Body of pancreas (tissue), 4 donors: ENCODE measurements at regions not wholly inside any gene's neighbourhood (a gene's known extent, or its start where the extent isn't known, plus 50 kb on each side); places are given as distances from the start of the nearest gene placed in this dataset.

Source experiments
- ATAC-seq: fragments of 150-250 bp; one replicate; pipeline ENCODE4 v1.9.1; 2016
- DNase-seq, 4 donors: peaks; one replicate each; pipeline ENCODE4 v3.0.0-alpha.2; 2019
- H3K27ac ChIP-seq, 4 donors: fragments of 200-600 bp; sonication (generic); 1 replicate in 3 of 4; 2 replicates in 1 of 4; pipeline versions ENCODE4 v1.5.1 to v1.6.1; 2016 to 2019; ENCODE audit warnings: mild to moderate bottlenecking in 1 of 4, mixed read lengths in 1 of 4, moderate library complexity in 1 of 4
- H3K27me3 ChIP-seq, 2 donors: fragments of 200-600 bp; sonication (generic); one replicate each; pipeline ENCODE4 v1.6.0; 2016; ENCODE audit warnings: mild to moderate bottlenecking in 1 of 2
- H3K36me3 ChIP-seq, 2 donors: fragments of 200-600 bp; sonication (generic); replicated peaks in 1 of 2; 2 replicates each; pipeline ENCODE4 v1.5.1; 2016; ENCODE audit warnings: low read depth in 2 of 2; ENCODE audit not compliant: insufficient read depth in 1 of 2
- H3K4me1 ChIP-seq: fragments of 200-600 bp; sonication (generic); one replicate; pipeline ENCODE4 v1.6.0; 2016
- H3K4me3 ChIP-seq, 2 donors: fragments of 200-600 bp; sonication (generic); 1 replicate in 1 of 2; 2 replicates in 1 of 2; pipeline ENCODE4 v1.5.1; 2016 to 2019
- H3K9me3 ChIP-seq, 3 donors: fragments of 200-600 bp; sonication (generic); 1 replicate in 2 of 3; 2 replicates in 1 of 3; pipeline ENCODE4 v1.5.1; 2016
- POLR2A ChIP-seq, 3 donors: fragments of 450-650 bp; IDR thresholded peaks; one replicate each; pipeline ENCODE4 v1.6.1; 2016; ENCODE audit warnings: antibody characterized with exemption in 3 of 3, mild to moderate bottlenecking in 2 of 3
- WGBS, 2 donors: methylation state at CpG; one replicate each; pipeline ENCODE4 v1.1.5; 2017; 5-methylcytosine and 5-hydroxymethylcytosine counted together
- intact Hi-C: fragments of 100-400 bp; cut with DNase I; formaldehyde crosslinking; loops from one replicate; pipeline ENCODE4 v1.15.1; 2023
- TF ChIP-seq, protein P1 (sequence below), 7 experiments: fragments of 450-650 bp in 4 of 7; fragments of 200-600 bp in 3 of 7; sonication (generic) in 3 of 7; IDR thresholded peaks; one replicate each; pipeline ENCODE4 v1.5.1; 2016 to 2019; ENCODE audit warnings: antibody characterized with exemption in 7 of 7

DNA sequence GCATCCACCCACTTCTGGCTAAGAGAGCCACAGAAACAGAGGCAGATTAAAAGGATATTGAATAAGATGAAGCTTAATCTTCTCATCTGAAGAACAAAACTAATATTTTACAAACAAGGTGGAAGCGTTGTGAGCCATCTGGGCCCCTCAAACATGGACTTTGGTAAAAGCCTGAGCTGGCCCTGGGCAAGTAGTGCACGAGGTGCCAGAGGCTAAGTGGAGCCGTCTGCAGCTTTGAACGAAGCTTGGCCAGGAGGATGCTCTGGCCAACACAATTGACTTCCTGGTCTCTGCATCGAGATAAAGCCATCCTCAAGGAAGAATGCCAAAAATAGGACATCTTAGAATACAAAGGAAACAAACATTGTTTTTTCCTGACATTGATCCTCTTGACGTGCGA is 53.2 kb upstream of the PLEKHG1 start:
- no peaks in the 10 kb centered on the region for H3K27me3 ChIP-seq
- no peak overlapping the region for H3K4me3 ChIP-seq
- ATAC-seq = no peak
- TF ChIP-seq, protein P1, sequence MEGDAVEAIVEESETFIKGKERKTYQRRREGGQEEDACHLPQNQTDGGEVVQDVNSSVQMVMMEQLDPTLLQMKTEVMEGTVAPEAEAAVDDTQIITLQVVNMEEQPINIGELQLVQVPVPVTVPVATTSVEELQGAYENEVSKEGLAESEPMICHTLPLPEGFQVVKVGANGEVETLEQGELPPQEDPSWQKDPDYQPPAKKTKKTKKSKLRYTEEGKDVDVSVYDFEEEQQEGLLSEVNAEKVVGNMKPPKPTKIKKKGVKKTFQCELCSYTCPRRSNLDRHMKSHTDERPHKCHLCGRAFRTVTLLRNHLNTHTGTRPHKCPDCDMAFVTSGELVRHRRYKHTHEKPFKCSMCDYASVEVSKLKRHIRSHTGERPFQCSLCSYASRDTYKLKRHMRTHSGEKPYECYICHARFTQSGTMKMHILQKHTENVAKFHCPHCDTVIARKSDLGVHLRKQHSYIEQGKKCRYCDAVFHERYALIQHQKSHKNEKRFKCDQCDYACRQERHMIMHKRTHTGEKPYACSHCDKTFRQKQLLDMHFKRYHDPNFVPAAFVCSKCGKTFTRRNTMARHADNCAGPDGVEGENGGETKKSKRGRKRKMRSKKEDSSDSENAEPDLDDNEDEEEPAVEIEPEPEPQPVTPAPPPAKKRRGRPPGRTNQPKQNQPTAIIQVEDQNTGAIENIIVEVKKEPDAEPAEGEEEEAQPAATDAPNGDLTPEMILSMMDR (IDR thresholded peaks at IDR 0.05) = no peak
- TF ChIP-seq POLR2A (IDR thresholded peaks at IDR 0.05) = no peak
- no peak for DNase-seq
- intact Hi-C loops = no loop called here
- no peaks in the 10 kb centered on the region for H3K36me3 ChIP-seq
- WGBS, 2 donors = 52 to 65% methylated on average over 7 of the region's 7 CpGs
- H3K4me1 ChIP-seq = peaks cover 12% of the 10 kb centered on the region
- H3K27ac ChIP-seq = no peak overlapping the region
- H3K9me3 ChIP-seq = no peaks in the 10 kb centered on the region

DNA sequence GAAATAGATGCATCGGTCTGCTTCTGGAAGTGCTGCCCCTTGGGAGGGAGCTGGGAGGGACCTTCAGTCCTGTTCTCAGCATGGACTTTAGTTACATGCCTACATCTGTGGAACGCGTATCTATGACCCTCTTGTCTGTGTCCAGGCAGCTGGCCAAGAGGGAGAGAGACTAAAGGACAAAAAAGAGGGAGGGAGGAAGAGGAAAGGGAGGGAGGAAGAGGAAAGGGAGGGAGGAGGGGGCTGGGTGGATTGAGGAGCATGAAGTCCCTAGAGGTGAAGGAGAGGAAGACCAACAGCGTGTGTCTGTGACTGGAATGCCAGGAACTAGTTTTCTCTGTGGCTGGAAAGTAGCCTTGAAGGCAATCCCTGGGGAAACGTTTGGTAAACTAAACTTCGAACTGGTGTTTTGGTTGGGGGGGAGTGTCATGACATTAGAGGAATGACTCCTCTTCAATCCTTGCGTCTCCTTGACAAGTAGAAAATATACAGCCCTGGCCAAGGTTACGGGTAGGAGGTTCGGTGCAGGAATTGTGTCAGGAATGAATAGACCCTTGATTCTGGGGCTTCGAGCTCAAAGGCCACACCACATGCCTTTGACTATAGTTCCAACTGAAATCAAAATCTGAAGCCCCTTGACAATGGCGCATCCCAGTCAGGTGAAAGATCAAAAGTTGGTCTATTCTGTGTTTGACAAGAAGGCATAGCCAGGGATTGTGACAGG is 52.0 kb upstream of the PLEKHG1 start:
- DNase-seq (peak in 3 of 4 donors; percentile 14 to 17 (median 16)), ATAC-seq (peak; percentile 24)
- H3K4me3 ChIP-seq = no peak overlapping the region
- H3K36me3 ChIP-seq = no peaks in the 10 kb centered on the region
- intact Hi-C loops = no loop called here
- WGBS, 2 donors = 57 to 62% methylated on average over 11 of the region's 11 CpGs
- H3K27ac ChIP-seq = no peak overlapping the region
- no peaks in the 10 kb centered on the region for H3K9me3 ChIP-seq
- H3K4me1 ChIP-seq = no peaks in the 10 kb centered on the region
- no peaks in the 10 kb centered on the region for H3K27me3 ChIP-seq
- TF ChIP-seq POLR2A (IDR thresholded peaks at IDR 0.05) = no peak
- TF ChIP-seq, protein P1 (IDR thresholded peaks at IDR 0.05) = no peak

DNA sequence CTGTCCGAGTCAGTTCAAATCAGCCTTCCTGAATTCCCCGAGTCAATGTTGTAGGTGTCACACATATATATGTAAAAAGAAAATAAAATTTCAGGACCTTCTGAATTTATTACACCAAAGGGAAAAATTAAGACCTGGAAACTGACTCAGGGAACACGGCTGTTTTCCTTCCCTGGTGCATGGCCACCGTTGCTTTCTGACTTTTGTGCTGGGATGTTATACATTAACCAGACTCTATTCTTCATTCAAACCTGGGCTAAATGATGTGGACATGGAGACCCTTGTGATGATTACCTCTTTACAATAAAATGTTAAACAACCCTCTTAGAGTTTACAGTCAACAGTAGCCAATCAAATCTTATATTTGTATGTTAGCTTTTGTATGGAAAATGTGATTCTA is 51.4 kb upstream of the PLEKHG1 start:
- WGBS, 2 donors = 76 to 80% methylated on average over 4 of the region's 4 CpGs
- no peak overlapping the region for H3K4me3 ChIP-seq
- no peak overlapping the region for H3K27ac ChIP-seq
- no peaks in the 10 kb centered on the region for H3K36me3 ChIP-seq
- DNase-seq = no peak
- no peaks in the 10 kb centered on the region for H3K9me3 ChIP-seq
- intact Hi-C loops = no loop called here
- H3K27me3 ChIP-seq = no peaks in the 10 kb centered on the region
- TF ChIP-seq, protein P1 (IDR thresholded peaks at IDR 0.05) = no peak
- no peak for ATAC-seq
- no peaks in the 10 kb centered on the region for H3K4me1 ChIP-seq

DNA sequence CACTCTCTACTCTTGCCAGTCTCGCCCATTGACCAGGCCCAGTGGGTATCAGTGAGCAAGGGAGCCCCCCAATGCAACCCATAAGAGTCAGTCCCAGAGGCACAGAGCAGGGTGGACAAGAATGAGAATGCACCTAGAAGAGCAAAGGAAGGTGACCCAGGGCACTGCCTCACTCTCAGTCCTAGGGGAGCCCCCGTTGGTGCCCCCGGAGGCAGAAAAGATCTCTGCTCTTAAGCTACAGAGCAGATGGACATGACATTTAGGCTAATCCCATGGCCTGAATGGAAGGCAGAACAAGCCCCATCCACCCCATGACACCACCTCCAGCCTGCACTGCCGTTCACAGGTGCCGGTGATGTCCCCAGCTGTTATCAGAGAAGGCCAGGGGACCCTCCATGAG is 50.7 kb upstream of the PLEKHG1 start:
- DNase-seq = no peak
- ATAC-seq = no peak
- intact Hi-C loops = no loop called here
- Histone ChIP-seq H3K27me3 (no peaks in the 10 kb centered on the region), H3K4me3 (no peak overlapping the region), H3K4me1 (no peaks in the 10 kb centered on the region), H3K36me3 (no peaks in the 10 kb centered on the region), H3K9me3 (no peaks in the 10 kb centered on the region), H3K27ac (no peak overlapping the region)
- no peak for TF ChIP-seq POLR2A (IDR thresholded peaks at IDR 0.05)
- TF ChIP-seq, protein P1 (IDR thresholded peaks at IDR 0.05) = no peak
- WGBS, 2 donors = 91 to 96% methylated on average over 5 of the region's 5 CpGs

DNA sequence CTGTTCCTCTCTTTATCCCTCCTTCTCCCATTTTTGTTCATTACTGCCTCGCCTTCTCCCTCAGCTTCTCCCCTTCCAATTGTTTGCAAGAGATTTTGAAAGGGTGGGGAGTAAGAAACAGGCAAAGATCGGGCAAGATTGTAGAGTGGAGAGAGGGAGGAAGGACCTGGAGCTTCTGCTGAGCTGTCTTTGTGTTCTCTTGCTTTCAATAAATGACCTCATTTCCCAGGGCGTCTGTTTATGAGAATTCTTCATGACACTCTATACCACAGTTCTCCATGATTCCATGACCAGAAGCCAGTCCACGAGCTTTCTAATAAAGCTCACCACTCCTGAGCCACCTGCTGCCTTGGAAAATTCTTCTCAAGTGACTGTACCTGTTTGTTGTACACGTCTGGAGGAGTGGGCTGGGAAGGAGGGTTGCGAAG is 50.0 kb upstream of the PLEKHG1 start:
- 65 to 76% methylated on average over 6 of the region's 6 CpGs for WGBS, 2 donors
- intact Hi-C loops = no loop called here
- no peak for ATAC-seq
- H3K9me3 ChIP-seq = no peaks in the 10 kb centered on the region
- TF ChIP-seq POLR2A (IDR thresholded peaks at IDR 0.05) = no peak
- TF ChIP-seq, protein P1 (IDR thresholded peaks at IDR 0.05) = no peak
- no peak overlapping the region for H3K27ac ChIP-seq
- no peaks in the 10 kb centered on the region for H3K4me1 ChIP-seq
- H3K27me3 ChIP-seq = no peaks in the 10 kb centered on the region
- no peak for DNase-seq
- H3K36me3 ChIP-seq = no peaks in the 10 kb centered on the region
- H3K4me3 ChIP-seq = no peak overlapping the region
